HG03571 (cell line): ENCODE measurements at regions not wholly inside any gene's neighbourhood (a gene's known extent, or its start where the extent isn't known, plus 50 kb on each side); places are given as distances from the start of the nearest gene placed in this dataset.
"Not testable (repeated sequence)": the region's sequence is repeated elsewhere in the genome, so short reads cannot be mapped to it uniquely, and the experiment has no call there.

Experiments
- ATAC-seq: cut with Tn5 transposase; IDR thresholded peaks from one replicate; pipeline ENCODE4 v1.9.1; 2021; ENCODE audit not compliant: unreplicated experiment

DNA sequence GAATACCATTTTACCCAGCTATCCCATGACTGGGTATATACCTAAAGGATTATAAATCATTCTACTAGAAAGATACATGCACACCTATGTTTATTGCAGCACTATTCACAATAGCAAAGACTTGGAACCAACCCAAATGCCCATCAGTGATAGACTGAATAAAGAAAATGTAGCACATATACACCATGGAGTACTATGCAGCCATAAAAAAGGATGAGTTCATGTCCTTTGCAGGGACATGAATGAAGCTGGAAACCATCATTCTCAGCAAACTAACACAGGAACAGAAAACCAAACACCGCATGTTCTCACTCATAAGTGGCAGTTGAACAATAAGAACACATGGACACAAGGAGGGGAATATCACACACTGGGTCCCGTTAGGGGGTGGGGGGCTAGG lies 191.9 kb upstream of the POU5F2 start:
- ATAC-seq, result not testable (repeated sequence)

DNA sequence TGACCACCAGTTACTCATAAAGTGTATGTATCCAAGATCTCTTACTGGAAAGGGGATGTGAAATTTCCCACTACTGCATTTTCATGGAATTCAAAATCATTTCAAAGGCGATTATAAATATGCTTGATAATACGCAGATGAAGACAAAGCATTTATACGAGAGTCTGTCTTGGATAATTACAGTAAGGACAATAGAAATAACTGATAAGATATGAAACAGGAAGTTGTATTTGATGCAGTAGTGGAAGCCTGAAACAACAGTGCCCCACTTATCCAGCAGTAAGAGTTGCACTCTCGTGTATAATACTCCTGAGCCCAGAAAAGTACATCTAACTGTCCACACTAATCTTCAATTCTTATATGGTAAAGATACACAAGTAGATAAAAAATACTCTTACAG lies 188.7 kb upstream of the POU5F2 start:
- ATAC-seq, result no peak

DNA sequence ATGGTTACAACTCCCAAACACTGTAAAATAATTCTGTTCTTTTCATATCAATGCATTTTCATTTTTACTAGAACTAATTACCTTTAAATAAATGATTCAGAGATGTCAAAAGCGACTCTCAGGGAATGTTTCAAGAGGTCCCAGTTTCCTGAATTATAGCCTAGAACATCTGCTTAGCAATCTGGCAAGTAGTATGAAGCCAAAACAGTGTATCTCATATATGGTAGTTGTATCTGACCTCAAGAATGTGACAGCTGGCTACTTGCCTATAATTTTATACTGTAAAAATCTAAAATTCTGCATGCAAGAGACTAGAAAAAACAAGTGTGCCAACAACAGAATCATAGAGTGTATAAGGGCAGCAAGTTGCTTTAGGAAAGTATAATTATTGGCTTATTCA lies 187.7 kb upstream of the POU5F2 start:
- no peak for ATAC-seq

DNA sequence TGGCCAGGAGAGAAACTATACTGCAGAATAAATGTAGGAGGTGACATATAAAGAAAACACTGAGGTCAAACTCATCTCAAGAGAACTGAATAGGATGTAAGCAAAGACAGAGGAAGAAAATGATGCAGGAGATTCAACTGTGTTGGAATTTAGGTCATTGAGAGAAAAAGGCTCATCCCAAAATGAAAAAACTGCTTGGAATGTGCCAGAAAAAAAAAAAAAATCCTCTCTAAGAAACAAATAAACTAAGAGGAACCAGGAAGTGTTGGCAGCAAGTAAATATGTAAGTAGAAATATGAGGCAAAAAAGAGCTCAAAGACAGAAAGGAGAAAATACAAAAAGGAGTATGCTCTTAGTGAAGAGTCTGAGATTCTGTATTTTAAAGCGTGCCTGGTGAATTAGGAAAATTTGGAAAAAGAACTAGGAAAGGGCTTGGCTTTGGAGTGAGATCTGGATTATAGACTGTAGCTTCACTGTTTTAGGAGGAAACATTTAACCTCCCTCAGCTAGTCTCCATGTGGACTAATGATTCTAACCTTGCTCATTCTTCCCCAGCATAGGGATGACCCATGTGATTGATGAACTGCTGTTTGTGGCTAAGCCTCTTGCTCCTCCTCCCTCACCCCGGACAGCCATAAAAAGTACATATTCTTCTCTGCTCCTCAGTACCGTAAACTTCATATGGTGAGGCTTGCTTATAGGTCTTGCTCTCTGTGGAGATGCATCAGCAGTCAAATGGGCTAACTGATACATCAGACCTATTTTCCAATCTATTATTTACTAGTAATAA lies 185.6 kb upstream of the POU5F2 start:
- ATAC-seq, result no peak

DNA sequence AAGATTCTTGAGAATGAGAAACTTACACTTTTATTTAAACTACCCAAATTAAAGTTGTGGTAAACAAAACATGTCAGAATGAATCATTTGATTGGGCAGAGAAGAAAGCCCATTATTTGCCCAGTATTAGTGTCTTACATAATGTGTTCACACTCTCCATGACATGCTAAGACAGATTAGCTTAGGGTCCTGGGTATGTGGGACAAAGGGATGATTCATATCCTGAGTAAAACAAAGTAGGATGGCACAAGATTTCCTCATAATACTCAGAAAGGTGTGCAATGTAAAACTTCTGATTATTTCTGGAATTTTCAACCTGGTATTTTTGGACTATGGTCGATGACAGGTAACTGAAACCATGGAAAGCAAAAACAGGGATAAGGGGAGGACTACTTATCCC lies 183.9 kb upstream of the POU5F2 start:
- no peak for ATAC-seq

DNA sequence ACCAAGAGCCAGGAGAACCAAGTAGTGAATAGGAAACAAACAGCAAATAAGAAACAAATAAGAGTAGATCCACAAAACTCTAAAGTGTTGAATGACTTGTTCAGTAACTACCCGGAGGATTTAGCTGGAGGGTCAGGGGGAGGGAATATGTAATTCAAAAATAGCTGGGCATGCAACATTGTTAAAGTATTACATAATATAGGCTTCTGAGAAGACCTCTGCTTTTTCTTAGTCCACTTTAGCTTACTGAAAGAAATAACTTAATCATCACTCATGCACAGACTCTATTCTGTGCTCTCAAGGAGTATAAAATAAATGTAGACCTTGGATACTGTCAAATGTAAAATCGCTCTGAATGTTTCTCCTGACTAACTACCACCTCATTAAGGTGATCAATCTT lies 183.2 kb upstream of the POU5F2 start:
- ATAC-seq, result no peak

DNA sequence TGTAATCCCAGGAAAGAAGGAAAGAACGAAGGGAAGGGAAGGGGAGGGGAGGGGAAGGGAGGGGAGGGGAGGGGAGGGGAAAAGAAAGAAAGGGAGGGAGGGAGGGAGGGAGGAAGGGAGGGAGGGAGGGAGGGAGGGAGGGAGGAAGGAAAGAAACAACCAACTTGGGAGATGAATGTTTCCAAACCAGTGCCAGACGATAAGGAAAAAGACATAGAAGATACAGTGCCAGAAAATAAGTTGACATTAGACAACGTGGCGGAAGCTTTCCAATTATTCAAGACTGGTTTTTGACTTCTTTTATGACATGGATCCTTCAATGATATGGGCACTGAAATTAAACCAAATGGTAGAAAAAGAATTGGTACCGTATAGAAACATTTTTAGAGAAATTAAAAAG lies 181.2 kb upstream of the POU5F2 start:
- ATAC-seq, result no peak

DNA sequence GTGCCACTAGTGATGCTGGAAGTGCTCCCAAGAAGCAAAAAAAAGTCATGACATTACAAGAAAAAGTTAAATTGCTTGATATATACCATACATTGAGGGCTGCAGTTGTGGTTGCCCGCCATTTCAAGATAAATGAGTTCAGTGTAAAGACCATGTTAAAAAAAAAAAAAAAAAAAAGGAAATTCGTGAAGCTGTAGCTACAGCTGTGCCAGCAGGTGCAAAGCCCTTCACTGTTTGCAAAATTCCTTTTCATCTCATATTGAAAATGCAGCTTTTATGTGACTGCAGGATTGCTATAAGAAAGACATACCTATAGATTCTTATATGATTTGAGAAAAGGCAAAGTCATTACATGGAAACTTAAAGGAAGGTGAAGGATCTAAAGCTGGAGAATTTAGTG lies 179.6 kb upstream of the POU5F2 start:
- no peak for ATAC-seq

DNA sequence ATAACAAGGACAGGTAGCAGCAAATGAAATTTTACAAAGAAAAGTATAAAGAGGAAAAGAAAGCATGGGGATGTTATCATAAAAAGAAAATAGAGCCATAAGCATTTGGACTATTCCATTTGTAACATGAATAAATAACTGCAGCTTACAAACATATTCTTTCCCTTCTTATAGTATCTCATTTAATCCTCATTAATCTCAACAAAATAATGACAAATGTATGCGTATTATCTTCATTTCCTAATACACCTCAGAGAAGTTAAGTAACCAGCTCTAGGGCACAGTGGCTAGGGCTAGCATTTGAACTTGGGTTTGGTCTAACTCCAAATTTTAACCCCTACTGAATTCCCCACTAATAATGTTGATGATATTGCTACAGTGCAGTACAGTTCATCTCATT lies 175.5 kb upstream of the POU5F2 start:
- ATAC-seq, result no peak

DNA sequence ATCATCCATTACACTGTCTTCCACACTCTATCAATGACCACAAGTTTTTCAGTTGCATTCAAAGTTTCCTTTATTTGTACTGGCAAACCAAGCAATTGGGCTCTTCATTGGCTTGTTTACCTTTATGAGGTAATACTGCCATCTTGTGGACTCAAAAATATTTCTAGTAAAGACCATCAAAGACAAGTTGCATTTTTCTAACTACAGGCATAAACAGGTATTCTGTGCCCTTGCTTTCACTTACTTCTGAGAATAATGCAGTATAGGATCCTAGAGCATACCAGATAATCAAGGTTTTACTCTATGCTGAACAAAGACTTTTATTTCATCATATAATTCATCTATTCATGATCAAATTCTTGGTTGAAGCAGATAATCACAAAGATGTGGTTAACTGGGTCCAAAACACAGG lies 173.7 kb upstream of the POU5F2 start:
- ATAC-seq, result peak; percentile 70

DNA sequence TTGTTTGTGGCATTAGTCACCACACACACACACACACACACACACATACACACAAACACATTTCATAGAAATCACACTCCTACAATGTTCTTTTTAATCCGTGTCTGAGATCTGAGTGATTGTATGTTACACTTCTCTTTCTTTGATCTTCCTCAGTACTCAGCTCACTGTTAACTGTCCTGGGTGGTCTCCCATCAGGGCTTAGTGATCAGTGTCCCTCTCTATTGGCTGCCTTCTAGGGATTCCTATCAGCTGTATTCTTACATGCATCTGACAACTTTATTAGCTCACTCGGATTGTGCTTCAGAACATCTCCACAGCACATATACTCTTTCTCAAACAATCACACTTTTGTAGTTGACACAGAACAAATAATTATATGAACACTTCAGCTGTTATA lies 170.2 kb upstream of the POU5F2 start:
- ATAC-seq, result no peak

DNA sequence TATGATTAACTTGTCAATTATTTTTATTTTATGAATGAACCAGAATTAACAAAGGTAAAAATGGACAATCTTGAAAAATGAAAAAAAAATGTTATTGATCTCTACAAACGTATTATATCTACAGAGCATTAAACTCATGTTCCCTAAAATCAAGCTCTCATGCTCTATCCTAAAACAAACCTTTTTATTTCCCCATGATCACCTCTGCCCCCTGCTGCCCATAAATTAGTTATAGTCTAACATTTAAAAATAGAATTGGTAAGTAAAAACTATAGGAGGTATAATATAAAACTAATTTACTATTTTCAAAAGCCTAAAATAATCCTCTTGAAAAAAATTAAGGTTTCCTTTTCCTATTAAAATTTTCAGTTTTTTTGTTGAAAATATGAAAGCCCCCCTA lies 168.0 kb upstream of the POU5F2 start:
- ATAC-seq, result no peak

DNA sequence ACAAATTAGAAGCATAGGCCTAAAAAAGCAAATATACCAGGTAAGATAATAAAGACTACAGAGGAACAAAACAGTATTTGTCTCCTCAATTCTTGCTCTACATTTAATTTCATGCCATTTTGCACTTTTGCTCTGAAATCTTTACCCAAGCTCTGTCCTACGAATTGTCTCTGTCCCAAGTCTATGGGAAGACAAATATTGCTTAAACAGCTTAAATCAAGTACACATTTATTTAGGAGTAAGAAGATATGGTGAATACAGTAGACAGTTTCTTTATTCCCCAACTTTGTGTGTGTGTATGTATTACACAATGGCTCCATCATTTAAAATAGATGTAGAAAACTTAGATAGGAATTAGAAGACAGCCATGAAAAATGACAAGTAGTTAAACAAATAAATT lies 163.5 kb upstream of the POU5F2 start:
- no peak for ATAC-seq

DNA sequence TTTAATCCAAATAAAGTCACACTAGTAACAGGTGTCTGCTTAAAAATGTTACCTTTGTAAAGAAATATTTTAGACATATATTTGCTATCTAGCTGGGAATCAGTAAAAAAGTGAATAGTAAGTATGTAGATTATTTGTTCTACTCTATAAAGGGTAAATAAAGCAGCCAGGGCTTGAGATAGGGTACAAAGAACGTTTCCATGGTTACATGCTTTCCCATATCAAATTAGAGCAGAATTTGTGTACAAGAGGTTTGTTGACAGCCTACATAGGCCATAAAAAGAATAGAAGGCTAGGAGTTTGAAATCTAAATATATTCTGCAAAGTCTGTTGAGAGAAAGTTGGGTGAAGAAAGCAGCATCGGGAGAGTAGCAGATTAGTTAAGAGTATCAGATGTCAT lies 160.9 kb upstream of the POU5F2 start:
- no peak for ATAC-seq

DNA sequence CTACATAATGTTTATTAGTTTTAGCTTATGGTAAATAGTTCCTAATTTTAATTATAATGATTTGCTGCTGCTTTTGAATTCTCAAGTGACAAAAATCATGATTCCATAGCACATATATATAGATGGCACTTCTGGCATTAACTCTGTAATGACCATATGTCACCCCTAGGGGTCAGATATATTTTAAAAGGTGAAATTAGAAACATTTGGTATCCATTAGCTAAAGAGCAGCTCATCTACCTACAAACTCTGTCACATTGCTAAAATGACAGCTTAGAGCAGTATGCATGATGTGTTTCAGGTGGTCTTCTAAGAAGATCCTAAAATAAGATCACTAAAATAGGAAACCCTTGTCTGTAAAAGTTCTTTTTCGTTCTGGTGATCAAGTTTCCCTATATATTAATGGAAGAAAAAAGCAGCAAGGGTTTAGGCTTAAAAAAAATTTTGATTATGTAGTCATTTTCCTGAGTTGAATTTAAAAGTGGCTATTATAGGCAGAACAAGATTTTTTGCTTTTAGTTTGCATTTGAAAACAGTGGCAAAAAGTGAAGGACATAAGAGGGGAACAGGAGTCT lies 157.7 kb upstream of the POU5F2 start:
- ATAC-seq, result no peak

DNA sequence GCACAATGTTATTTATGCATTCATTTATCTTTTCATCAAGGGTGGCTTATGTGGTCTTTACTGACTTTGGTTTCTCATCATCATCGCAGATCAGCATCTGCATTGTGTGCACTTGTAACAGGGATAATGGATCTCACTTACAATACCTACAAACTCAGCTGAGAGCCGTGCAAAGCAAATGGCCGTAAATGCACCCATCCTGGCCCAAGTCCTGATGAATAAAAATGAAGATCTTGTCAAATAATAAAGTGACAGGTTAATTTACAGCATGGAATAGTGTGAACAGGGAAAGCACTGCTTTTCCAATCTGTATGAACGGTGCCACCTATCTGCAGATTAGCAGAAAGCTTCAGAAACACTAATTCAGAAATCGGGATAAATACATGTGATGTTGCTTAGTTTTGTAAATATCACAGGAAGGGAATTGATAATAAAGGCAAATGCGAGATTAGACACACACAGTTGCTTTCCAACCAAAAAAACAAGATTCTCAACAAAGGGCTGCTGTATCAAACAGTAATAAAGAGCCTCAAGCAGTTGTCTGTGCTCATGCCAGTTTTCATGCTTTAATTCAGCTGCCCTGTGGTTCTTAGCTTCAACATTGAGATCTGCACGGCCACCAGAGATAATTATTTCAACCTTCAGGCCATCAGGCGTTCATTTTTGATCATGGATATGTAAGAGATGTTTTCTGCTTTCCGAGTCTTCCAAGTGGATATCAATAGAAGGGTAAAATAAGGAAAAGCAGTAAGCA lies 153.4 kb upstream of the POU5F2 start:
- ATAC-seq, result no peak

DNA sequence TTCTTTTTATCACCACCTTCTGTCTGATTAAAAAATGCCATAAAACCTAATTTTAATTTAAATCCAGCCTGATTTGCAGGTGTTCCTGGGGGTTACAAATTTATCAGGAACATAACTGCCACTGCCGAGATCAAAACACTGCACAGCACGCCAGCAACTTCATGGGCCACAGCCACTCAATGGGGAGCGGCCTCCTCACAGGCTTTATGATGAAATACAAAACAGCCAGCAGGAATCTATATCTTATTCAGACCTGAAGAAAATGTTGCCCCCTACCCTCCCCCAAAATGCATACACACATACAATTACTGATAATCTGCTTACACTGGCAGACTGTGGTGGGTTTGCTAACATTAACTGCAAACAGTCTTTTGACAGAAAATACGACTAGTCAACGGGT lies 151.7 kb upstream of the POU5F2 start:
- ATAC-seq, result no peak

DNA sequence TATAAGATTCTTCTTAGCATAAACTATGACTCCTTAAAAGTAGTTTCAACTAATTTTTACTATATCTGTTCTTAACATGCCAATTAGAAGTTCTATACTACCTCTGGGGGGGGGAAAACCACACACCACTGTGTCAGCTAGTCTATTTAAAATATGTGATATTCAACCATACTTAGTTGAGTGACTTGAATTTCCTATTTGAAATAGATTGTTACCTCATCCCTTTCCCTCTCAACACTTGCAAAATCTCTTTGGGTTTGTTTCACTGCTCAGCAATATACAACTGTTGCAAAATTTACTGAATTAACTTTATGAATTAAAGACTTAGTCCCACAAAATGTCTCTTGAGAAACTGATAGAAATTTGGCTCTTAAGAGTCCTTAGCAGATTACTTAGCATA lies 151.1 kb upstream of the POU5F2 start:
- ATAC-seq, result no peak

DNA sequence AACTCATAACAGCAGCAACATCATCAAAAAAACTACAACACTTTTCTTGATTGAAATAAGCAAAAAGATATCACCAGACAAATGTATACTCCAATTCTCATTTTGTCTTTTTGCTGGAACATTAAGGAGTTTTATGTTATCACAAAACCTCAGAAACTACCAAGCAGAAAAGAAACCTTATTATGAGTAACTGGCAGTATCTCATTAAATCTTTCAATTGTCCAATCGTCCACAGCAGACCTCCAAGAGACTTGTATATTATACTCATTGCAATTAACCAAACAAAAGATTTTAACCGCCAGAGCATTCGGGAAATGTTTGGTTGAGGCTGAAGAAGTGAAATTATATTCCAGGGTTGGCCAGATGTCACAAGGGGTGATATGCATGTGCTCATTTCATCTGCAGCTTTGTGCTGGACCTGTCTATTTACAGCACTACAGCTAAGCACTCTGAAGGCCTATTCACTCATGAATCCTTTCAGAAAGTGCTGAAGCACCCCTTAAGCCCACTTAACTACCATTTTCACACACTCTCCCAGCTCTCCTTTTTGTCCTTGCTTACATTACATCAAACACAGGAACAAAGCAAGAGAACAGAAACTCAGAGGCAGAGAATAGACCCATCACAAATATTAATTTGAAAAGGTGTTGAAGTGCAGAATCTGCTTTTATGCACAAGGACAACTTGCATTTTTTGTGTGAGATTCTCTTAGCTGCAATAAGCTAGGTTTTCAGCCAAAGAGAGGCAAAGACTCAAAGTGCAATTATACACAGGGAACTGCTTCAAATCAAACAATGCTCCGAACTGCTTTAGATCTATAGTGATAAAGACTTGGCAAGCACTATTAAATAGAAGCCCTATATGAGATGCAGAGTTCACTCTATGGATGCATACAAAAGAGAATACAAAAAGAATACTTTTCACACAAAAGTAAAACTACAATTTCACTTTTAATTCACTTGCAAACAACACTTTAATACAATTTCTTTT lies 150.4 kb upstream of the POU5F2 start:
- no peak for ATAC-seq

DNA sequence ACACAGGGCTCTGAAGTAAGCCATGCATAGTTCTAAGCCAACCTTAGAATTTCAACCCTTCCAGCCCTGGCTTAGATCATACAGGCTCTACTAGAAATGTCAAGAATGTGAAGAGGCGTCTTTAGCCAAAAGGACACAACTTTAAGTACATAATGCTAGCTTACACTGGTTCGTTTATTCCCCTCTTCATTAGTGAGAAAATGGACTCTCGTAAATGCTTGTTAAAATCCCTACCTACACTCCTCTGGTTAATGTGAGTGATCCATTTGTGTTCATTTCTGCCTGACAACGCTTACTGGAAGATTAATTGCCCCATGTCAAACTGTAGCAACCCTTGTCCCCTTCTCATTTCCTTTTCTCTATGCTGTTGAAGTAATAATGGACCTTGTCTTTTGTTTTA lies 149.3 kb upstream of the POU5F2 start:
- no peak for ATAC-seq

DNA sequence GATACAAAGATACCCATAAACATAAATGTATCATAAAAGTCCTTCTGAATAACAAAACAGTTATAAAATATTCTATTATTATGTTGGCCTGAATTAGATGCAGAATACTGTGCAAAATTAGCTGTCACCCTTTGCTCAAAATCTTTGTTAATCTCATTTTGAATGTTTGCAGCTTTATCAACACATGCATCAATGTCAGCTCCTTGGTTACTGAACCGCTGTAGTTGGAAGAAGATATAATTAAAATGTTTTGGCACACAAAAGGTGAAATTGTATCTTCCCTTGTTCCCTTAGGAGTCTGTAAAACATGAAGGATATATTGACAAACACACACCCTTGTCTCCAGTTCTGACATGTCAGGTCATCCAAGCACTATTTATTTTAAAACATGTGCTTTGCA lies 146.3 kb upstream of the POU5F2 start:
- no peak for ATAC-seq
